ENCODE measurements at regions not wholly inside any gene's neighbourhood (a gene's known extent, or its start where the extent isn't known, plus 50 kb on each side); places are given as distances from the start of the nearest gene placed in this dataset.

GRCh38 chr13:80529734-80530133 is 188.8 kb upstream of the SPRY2 start:
- TF ChIP-seq CTCF (IDR thresholded peaks at IDR 0.05): no peak
- no peak for TF ChIP-seq POLR2A (IDR thresholded peaks at IDR 0.05)
- TF ChIP-seq POLR2AphosphoS5 (IDR thresholded peaks at IDR 0.05): no peak

Measured in sigmoid colon (tissue), 4 donors.